Liver (tissue), 8 donors: ENCODE measurements at regions not wholly inside any gene's neighbourhood (a gene's known extent, or its start where the extent isn't known, plus 50 kb on each side); places are given as distances from the start of the nearest gene placed in this dataset.

Experiments used
- DNase-seq: peaks from one replicate; pipeline ENCODE4 v3.0.0-alpha.2; 2017; ENCODE audit warnings: low spot score
- H3K27ac ChIP-seq, 2 donors: one replicate each; pipeline ENCODE4 v1.7.0; 2013; ENCODE audit warnings: inconsistent platforms in 2 of 2, low read length in 2 of 2, control low read depth in 1 of 2, low read depth in 1 of 2, mild to moderate bottlenecking in 1 of 2
- H3K27me3 ChIP-seq, 4 donors: one replicate each; pipeline versions ENCODE4 v1.6.1 to v1.7.0; 2013; ENCODE audit warnings: low read length in 3 of 4, inconsistent platforms in 1 of 4, mild to moderate bottlenecking in 1 of 4, moderate library complexity in 1 of 4; ENCODE audit not compliant: control insufficient read depth in 4 of 4, insufficient read depth in 4 of 4
- H3K36me3 ChIP-seq, 4 donors: one replicate each; pipeline versions ENCODE4 v1.6.1 to v1.7.0; 2013; ENCODE audit warnings: low read length in 3 of 4, mild to moderate bottlenecking in 3 of 4, low read depth in 1 of 4, moderate library complexity in 1 of 4; ENCODE audit not compliant: control insufficient read depth in 4 of 4, insufficient read depth in 3 of 4
- H3K4me1 ChIP-seq, 4 donors: one replicate each; pipeline versions ENCODE4 v1.6.1 to v1.7.0; 2013; ENCODE audit warnings: low read length in 3 of 4, mild to moderate bottlenecking in 3 of 4, moderate library complexity in 1 of 4; ENCODE audit not compliant: control insufficient read depth in 4 of 4, insufficient read depth in 4 of 4
- H3K4me3 ChIP-seq, 3 donors: one replicate each; pipeline versions ENCODE4 v1.6.1 to v1.7.0; 2013; ENCODE audit warnings: low read length in 3 of 3, control low read depth in 1 of 3, low read depth in 1 of 3, mild to moderate bottlenecking in 1 of 3
- H3K9ac ChIP-seq, 2 donors: one replicate each; pipeline ENCODE4 v1.7.0; 2013; ENCODE audit warnings: low read length in 2 of 2, mild to moderate bottlenecking in 2 of 2, moderate library complexity in 2 of 2, control low read depth in 1 of 2, low read depth in 1 of 2
- H3K9me3 ChIP-seq, 4 donors: one replicate each; pipeline versions ENCODE4 v1.6.1 to v1.7.0; 2013; ENCODE audit warnings: low read length in 3 of 4; ENCODE audit not compliant: control insufficient read depth in 4 of 4
- EGR1 ChIP-seq, 2 donors: IDR thresholded peaks; 2 replicates each; pipeline ENCODE4 v1.6.1; 2016 to 2018; ENCODE audit warnings: antibody characterized with exemption in 2 of 2, low read depth in 2 of 2
- FOXA2 ChIP-seq: IDR thresholded peaks from 2 replicates; pipeline ENCODE4 v1.6.1; 2016; ENCODE audit warnings: antibody characterized with exemption
- GABPA ChIP-seq, 2 donors: IDR thresholded peaks in 1 of 2; conservative IDR thresholded peaks in 1 of 2; 2 replicates each; pipeline ENCODE4 v1.6.1; 2016; ENCODE audit warnings: antibody characterized with exemption in 2 of 2, mild to moderate bottlenecking in 1 of 2, moderate library complexity in 1 of 2
- HNF4A ChIP-seq, 2 donors: conservative IDR thresholded peaks; 2 replicates each; pipeline ENCODE4 v1.6.1; 2016; ENCODE audit warnings: antibody characterized with exemption in 2 of 2, mild to moderate bottlenecking in 2 of 2
- HNF4G ChIP-seq: IDR thresholded peaks from 2 replicates; pipeline ENCODE4 v1.6.1; 2016; ENCODE audit warnings: antibody characterized with exemption
- NR2F2 ChIP-seq: IDR thresholded peaks from 2 replicates; pipeline ENCODE4 v1.6.1; 2016; ENCODE audit warnings: antibody characterized with exemption
- RAD21 ChIP-seq, 2 donors: IDR thresholded peaks; 2 replicates each; pipeline ENCODE4 v1.6.1; 2016; ENCODE audit warnings: antibody characterized with exemption in 2 of 2, mild to moderate bottlenecking in 2 of 2
- SP1 ChIP-seq: IDR thresholded peaks from 2 replicates; pipeline ENCODE4 v1.6.1; 2018; ENCODE audit warnings: antibody characterized with exemption, mild to moderate bottlenecking
- TAF1 ChIP-seq: conservative IDR thresholded peaks from 2 replicates; pipeline ENCODE4 v1.6.1; 2016; ENCODE audit warnings: antibody characterized with exemption, mild to moderate bottlenecking
- YY1 ChIP-seq: IDR thresholded peaks from 2 replicates; pipeline ENCODE4 v1.6.1; 2016; ENCODE audit warnings: antibody characterized with exemption, mild to moderate bottlenecking
- WGBS: extraction: QIAGEN DNeasy Blood & Tissue Kit; methylation state at CpG from one replicate; pipeline ENCODE4 v1.1.7; 2013; 5-methylcytosine and 5-hydroxymethylcytosine counted together
- TF ChIP-seq, protein P1 (sequence below): IDR thresholded peaks from 2 replicates; pipeline ENCODE4 v1.6.1; 2016; ENCODE audit warnings: antibody characterized with exemption, mild to moderate bottlenecking
- TF ChIP-seq, protein P2 (sequence below): IDR thresholded peaks from 2 replicates; pipeline ENCODE4 v1.6.1; 2016; ENCODE audit warnings: antibody characterized with exemption
- TF ChIP-seq, protein P3 (sequence below): IDR thresholded peaks from 2 replicates; pipeline ENCODE4 v1.6.1; 2016; ENCODE audit warnings: antibody characterized with exemption
- TF ChIP-seq, protein P4 (sequence below): IDR thresholded peaks from 2 replicates; pipeline ENCODE4 v1.6.1; 2016; ENCODE audit warnings: antibody characterized with exemption
- TF ChIP-seq, protein P5 (sequence below): fragments of 150-350 bp; IDR thresholded peaks from 2 replicates; pipeline ENCODE4 v1.5.1; 2017; ENCODE audit warnings: improper control_type of control experiment, low read depth, low read length; ENCODE audit not compliant: missing input control
- donor health status: healthy.
- donor health status: healthy.
- donor health status: healthy.
- donor health status: healthy.
- donor health status: healthy.

DNA sequence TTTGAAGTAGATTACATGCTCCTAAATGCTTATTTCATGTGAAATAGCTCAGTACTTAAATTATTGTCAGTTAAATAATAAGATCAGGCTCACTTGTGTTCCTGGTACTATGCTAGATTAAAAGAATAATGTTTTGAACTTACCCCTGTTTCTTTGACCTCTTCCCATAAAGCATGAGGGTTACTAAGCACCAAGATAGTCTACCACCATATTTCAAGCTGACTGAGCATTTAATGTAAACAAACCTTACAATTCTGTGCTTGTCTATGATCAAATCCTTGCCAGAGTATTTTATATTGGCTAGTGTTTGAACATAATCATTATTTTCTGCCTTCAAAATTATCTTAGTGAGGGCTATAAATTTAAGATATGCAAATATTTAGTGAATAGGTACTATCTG, 98.1 kb downstream of the LHX9 start:
- Histone ChIP-seq H3K9me3 (no peaks in the 10 kb centered on the region), H3K9ac (no peak overlapping the region), H3K4me1 (no peaks in the 10 kb centered on the region), H3K36me3 (no peaks in the 10 kb centered on the region), H3K27me3 (no peaks in the 10 kb centered on the region), H3K4me3 (no peak overlapping the region), H3K27ac (no peak overlapping the region)
- TF ChIP-seq, protein P1, sequence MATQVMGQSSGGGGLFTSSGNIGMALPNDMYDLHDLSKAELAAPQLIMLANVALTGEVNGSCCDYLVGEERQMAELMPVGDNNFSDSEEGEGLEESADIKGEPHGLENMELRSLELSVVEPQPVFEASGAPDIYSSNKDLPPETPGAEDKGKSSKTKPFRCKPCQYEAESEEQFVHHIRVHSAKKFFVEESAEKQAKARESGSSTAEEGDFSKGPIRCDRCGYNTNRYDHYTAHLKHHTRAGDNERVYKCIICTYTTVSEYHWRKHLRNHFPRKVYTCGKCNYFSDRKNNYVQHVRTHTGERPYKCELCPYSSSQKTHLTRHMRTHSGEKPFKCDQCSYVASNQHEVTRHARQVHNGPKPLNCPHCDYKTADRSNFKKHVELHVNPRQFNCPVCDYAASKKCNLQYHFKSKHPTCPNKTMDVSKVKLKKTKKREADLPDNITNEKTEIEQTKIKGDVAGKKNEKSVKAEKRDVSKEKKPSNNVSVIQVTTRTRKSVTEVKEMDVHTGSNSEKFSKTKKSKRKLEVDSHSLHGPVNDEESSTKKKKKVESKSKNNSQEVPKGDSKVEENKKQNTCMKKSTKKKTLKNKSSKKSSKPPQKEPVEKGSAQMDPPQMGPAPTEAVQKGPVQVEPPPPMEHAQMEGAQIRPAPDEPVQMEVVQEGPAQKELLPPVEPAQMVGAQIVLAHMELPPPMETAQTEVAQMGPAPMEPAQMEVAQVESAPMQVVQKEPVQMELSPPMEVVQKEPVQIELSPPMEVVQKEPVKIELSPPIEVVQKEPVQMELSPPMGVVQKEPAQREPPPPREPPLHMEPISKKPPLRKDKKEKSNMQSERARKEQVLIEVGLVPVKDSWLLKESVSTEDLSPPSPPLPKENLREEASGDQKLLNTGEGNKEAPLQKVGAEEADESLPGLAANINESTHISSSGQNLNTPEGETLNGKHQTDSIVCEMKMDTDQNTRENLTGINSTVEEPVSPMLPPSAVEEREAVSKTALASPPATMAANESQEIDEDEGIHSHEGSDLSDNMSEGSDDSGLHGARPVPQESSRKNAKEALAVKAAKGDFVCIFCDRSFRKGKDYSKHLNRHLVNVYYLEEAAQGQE: no peak
- TF ChIP-seq, protein P2, sequence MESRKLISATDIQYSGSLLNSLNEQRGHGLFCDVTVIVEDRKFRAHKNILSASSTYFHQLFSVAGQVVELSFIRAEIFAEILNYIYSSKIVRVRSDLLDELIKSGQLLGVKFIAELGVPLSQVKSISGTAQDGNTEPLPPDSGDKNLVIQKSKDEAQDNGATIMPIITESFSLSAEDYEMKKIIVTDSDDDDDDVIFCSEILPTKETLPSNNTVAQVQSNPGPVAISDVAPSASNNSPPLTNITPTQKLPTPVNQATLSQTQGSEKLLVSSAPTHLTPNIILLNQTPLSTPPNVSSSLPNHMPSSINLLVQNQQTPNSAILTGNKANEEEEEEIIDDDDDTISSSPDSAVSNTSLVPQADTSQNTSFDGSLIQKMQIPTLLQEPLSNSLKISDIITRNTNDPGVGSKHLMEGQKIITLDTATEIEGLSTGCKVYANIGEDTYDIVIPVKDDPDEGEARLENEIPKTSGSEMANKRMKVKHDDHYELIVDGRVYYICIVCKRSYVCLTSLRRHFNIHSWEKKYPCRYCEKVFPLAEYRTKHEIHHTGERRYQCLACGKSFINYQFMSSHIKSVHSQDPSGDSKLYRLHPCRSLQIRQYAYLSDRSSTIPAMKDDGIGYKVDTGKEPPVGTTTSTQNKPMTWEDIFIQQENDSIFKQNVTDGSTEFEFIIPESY: no peak
- TF ChIP-seq, protein P3, sequence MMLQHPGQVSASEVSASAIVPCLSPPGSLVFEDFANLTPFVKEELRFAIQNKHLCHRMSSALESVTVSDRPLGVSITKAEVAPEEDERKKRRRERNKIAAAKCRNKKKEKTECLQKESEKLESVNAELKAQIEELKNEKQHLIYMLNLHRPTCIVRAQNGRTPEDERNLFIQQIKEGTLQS: no peak
- no peak for TF ChIP-seq GABPA (IDR thresholded peaks at IDR 0.05 in 1 of 2, conservative IDR thresholded peaks at IDR 0.05 in 1 of 2)
- TF ChIP-seq HNF4G: no peak
- TF ChIP-seq FOXA2: no peak
- no peak for TF ChIP-seq EGR1 (IDR thresholded peaks at IDR 0.05; ENCODE audit: low read depth in 2 of 2)
- TF ChIP-seq RAD21 (IDR thresholded peaks at IDR 0.05): no peak
- no peak for TF ChIP-seq SP1
- no peak for TF ChIP-seq YY1
- no peak for TF ChIP-seq NR2F2
- TF ChIP-seq, protein P4, sequence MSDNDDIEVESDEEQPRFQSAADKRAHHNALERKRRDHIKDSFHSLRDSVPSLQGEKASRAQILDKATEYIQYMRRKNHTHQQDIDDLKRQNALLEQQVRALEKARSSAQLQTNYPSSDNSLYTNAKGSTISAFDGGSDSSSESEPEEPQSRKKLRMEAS: no peak
- no peak for TF ChIP-seq TAF1
- TF ChIP-seq, protein P5, sequence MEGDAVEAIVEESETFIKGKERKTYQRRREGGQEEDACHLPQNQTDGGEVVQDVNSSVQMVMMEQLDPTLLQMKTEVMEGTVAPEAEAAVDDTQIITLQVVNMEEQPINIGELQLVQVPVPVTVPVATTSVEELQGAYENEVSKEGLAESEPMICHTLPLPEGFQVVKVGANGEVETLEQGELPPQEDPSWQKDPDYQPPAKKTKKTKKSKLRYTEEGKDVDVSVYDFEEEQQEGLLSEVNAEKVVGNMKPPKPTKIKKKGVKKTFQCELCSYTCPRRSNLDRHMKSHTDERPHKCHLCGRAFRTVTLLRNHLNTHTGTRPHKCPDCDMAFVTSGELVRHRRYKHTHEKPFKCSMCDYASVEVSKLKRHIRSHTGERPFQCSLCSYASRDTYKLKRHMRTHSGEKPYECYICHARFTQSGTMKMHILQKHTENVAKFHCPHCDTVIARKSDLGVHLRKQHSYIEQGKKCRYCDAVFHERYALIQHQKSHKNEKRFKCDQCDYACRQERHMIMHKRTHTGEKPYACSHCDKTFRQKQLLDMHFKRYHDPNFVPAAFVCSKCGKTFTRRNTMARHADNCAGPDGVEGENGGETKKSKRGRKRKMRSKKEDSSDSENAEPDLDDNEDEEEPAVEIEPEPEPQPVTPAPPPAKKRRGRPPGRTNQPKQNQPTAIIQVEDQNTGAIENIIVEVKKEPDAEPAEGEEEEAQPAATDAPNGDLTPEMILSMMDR: no peak
- DNase-seq: no peak

DNA sequence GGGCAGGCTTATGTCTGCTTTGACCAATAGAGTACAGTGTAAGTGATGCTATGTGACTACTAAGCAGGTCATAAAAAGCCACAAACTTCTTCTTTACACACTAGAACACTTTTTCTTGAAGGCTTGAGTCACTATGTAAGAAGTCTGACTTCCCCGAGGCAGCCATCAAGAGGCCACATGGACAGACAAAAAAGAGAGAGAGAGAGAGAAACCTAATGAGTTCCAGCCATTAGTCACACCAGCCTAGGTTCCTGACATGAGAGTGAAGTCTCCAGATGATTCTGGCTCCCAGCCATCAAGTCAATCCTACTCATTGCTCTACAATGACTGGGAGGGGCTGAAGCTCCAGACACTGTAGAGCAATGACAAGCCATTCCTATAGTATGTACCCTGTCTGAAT, 101.4 kb downstream of the LHX9 start:
- Histone ChIP-seq H3K27me3 (no peaks in the 10 kb centered on the region), H3K9ac (no peak overlapping the region), H3K9me3 (no peaks in the 10 kb centered on the region), H3K4me1 (no peaks in the 10 kb centered on the region), H3K27ac (no peak overlapping the region), H3K36me3 (no peaks in the 10 kb centered on the region), H3K4me3 (no peak overlapping the region)
- no peak for DNase-seq
- 89% methylated on average over 1 of the region's 1 CpG for WGBS
- no peak for TF ChIP-seq GABPA (IDR thresholded peaks at IDR 0.05 in 1 of 2, conservative IDR thresholded peaks at IDR 0.05 in 1 of 2)
- TF ChIP-seq, protein P1: no peak
- no peak for TF ChIP-seq EGR1 (IDR thresholded peaks at IDR 0.05; ENCODE audit: low read depth in 2 of 2)
- TF ChIP-seq FOXA2: no peak
- TF ChIP-seq RAD21 (IDR thresholded peaks at IDR 0.05): no peak
- no peak for TF ChIP-seq HNF4A (conservative IDR thresholded peaks at IDR 0.05)
- TF ChIP-seq, protein P3: no peak
- TF ChIP-seq, protein P2: no peak
- no peak for TF ChIP-seq TAF1
